AG04450 (cell line): ENCODE measurements at regions not wholly inside any gene's neighbourhood (a gene's known extent, or its start where the extent isn't known, plus 50 kb on each side); places are given as distances from the start of the nearest gene placed in this dataset.

Experiments
- CTCF ChIA-PET: fragments of 300-600, 350-600 bp; formaldehyde crosslinking; extraction: SDS; loops from one replicate; lab custom pipeline; 2022; ENCODE audit warnings: antibody characterized with exemption, inconsistent platforms; lab: Charles Lee
- POLR2A ChIA-PET: fragments of 350-600 bp; formaldehyde crosslinking; extraction: SDS; loops from one replicate; lab custom pipeline; 2021; ENCODE audit warnings: antibody characterized with exemption, inconsistent platforms; lab: Yijun Ruan, JAX
- DNase-seq: peaks from one replicate; pipeline ENCODE4 v3.0.0-alpha.2; 2011; ENCODE audit warnings: low read depth, low spot score
- H3K27ac ChIP-seq: one replicate; pipeline ENCODE4 v1.5.1; 2012; ENCODE audit warnings: low read depth, low read length, control low read depth
- H3K27me3 ChIP-seq: one replicate; pipeline ENCODE4 v1.6.0; 2012; ENCODE audit warnings: low read length; ENCODE audit not compliant: control insufficient read depth, insufficient read depth
- H3K4me3 ChIP-seq: 2 replicates; pipeline ENCODE4 v1.5.1; 2011; ENCODE audit warnings: mild to moderate bottlenecking, low read depth, low read length, control low read depth
- H3K9me3 ChIP-seq: 2 replicates; pipeline ENCODE4 v1.5.1; 2012; ENCODE audit warnings: low read length; ENCODE audit not compliant: control insufficient read depth, insufficient read depth
- CTCF ChIP-seq: IDR thresholded peaks from 2 replicates; pipeline ENCODE4 v1.5.1; 2011; ENCODE audit warnings: low read depth, low read length, control low read depth, inconsistent platforms

GRCh38 chr1:194802572-194802971 is 1616.2 kb upstream of the B3GALT2 start:
- TF ChIP-seq CTCF = no peak
- CTCF ChIA-PET = no interaction called here
- POLR2A ChIA-PET = no interaction called here
- Histone ChIP-seq H3K9me3 (no peaks in the 10 kb centered on the region), H3K4me3 (no peak overlapping the region), H3K27me3 (no peaks in the 10 kb centered on the region), H3K27ac (no peak overlapping the region)
- DNase-seq = no peak

- Histone ChIP-seq H3K9me3 (no peaks in the 10 kb centered on the region), H3K27ac (no peak overlapping the region), H3K27me3 (no peaks in the 10 kb centered on the region), H3K4me3 (no peak overlapping the region)
- ChIA-PET POLR2A (no interaction called here), CTCF (no interaction called here)
- DNase-seq = no peak
- no peak for TF ChIP-seq CTCF
These were observed 1609.6 kb upstream of the B3GALT2 start for GRCh38 chr1:194795917-194796593.

GRCh38 chr1:194787001-194787400 is 1600.6 kb upstream of the B3GALT2 start:
- DNase-seq = no peak
- no peak for TF ChIP-seq CTCF
- Histone ChIP-seq H3K27ac (no peak overlapping the region), H3K27me3 (no peaks in the 10 kb centered on the region), H3K9me3 (no peaks in the 10 kb centered on the region), H3K4me3 (no peak overlapping the region)
- ChIA-PET POLR2A (no interaction called here), CTCF (no interaction called here)

DNA sequence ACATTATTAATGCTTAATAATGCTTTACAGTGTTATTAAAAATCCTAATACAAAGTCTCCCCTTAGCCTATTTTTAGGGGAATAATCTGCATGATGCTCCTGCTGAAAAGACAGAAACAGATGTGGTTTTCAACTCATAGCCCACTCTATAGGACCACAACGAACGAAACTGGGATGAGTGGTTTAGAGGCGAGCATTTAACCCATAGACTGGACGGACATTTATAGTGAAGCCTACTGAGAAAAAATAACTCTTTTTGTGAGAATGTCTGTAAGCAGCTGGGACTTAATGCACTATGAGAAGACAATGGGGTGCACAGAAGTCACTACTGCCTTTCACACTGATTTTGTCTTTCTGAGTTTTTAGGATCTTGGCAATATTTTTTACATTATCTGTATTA is 1599.6 kb upstream of the B3GALT2 start:
- no peaks in the 10 kb centered on the region for H3K27me3 ChIP-seq
- no peak for DNase-seq
- no peak overlapping the region for H3K4me3 ChIP-seq
- ChIA-PET POLR2A (no interaction called here), CTCF (no interaction called here)
- TF ChIP-seq CTCF = no peak
- H3K27ac ChIP-seq = no peak overlapping the region
- H3K9me3 ChIP-seq = no peaks in the 10 kb centered on the region

DNA sequence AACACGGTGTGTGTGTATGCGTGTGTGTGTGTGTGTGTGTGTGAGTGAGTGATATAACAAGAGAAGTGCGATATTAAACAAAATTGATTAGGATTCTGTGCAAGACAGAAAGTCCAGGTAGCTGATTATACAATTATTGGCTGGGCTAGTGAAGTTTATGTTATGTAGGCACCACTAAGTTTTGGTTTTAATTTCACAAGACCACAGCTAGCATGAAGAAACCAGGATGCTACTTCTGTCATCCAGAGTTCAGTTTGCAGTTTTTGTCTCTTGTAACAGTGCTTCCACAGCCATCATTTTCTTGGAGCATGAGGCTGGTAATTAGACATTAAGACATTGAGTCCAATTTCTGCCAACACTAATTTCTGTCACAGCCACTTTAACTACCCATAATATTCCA is 1590.2 kb upstream of the B3GALT2 start:
- POLR2A ChIA-PET = no interaction called here
- Histone ChIP-seq H3K4me3 (no peak overlapping the region), H3K9me3 (no peaks in the 10 kb centered on the region), H3K27ac (no peak overlapping the region), H3K27me3 (no peaks in the 10 kb centered on the region)
- no peak for DNase-seq
- no peak for TF ChIP-seq CTCF
- CTCF ChIA-PET = no interaction called here
